ENCODE measurements at regions not wholly inside any gene's neighbourhood (a gene's known extent, or its start where the extent isn't known, plus 50 kb on each side); places are given as distances from the start of the nearest gene placed in this dataset.

DNA sequence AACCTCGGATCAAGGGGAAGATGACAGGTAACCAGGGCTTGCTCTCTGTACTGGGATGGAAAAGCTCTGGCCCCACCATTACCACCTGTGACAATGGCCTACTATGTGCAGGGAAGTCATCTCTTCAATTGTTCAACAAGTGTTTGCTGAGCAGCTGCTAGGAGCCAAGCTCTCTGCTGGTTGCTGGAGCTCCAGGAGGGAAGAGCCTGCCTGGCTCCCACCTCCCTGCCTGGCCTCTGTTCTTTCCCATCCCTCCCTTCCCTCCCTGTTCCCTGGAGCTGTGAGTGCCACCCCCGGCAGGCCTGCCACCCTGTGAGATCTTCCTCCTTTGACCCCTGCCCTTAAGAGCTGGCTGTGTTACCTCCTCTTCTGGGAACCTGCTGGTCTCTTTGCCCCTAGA lies 59.7 kb upstream of the IER5L start:
- no peaks in the 10 kb centered on the region for H3K27me3 ChIP-seq (ENCODE audit: insufficient read depth, low read depth)
- H2AFZ ChIP-seq (ENCODE audit: low read depth), result peak overlapping the region; percentile 4; the same call in 1 of the 2 replicates
- TF ChIP-seq, protein P1, sequence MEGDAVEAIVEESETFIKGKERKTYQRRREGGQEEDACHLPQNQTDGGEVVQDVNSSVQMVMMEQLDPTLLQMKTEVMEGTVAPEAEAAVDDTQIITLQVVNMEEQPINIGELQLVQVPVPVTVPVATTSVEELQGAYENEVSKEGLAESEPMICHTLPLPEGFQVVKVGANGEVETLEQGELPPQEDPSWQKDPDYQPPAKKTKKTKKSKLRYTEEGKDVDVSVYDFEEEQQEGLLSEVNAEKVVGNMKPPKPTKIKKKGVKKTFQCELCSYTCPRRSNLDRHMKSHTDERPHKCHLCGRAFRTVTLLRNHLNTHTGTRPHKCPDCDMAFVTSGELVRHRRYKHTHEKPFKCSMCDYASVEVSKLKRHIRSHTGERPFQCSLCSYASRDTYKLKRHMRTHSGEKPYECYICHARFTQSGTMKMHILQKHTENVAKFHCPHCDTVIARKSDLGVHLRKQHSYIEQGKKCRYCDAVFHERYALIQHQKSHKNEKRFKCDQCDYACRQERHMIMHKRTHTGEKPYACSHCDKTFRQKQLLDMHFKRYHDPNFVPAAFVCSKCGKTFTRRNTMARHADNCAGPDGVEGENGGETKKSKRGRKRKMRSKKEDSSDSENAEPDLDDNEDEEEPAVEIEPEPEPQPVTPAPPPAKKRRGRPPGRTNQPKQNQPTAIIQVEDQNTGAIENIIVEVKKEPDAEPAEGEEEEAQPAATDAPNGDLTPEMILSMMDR (conservative IDR thresholded peaks at IDR 0.05; ENCODE audit: low read depth, low read length), result no peak
- no peak overlapping the region for H3K4me3 ChIP-seq (IDR thresholded peaks at IDR 0.05; ENCODE audit: insufficient read depth, low read depth, low read length)
- no peaks in the 10 kb centered on the region for H3K36me3 ChIP-seq (ENCODE audit: insufficient read depth)
- H3K9ac ChIP-seq, result no peak overlapping the region
- H4K20me1 ChIP-seq (ENCODE audit: insufficient read depth), result no peaks in the 10 kb centered on the region
- peaks cover 11% of the 10 kb centered on the region for H3K4me1 ChIP-seq (ENCODE audit: low read depth, poor library complexity, severe bottlenecking)
- no peak overlapping the region for H3K27ac ChIP-seq
- H3K79me2 ChIP-seq (ENCODE audit: insufficient read depth, low read depth), result no peaks in the 10 kb centered on the region
- no peak overlapping the region for H3K4me2 ChIP-seq

DNA sequence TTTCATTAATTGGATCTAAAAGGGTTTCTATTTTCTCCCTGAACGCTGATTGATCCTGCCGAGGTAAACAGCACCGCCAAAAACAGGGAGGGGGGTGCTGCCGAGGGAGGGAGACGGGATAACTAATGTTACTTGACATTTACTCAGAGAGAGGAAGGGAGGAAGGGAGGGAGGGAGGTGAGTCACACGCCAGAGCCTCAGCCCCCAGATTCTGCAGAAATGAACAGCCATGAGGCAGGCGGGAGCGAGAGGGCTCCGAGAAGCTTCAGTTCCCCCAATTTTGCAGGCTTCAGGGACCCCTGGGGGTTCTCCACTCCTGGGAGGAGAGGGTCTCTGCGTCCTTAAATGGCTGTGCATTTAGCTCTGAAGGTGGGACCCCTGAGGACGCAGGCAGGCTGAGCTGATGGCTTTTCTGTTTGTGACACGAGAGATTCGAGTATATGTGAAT lies 59.1 kb upstream of the IER5L start:
- Histone ChIP-seq H2AFZ (ENCODE audit: low read depth) (no peak overlapping the region), H3K27ac (no peak overlapping the region), H3K4me1 (ENCODE audit: low read depth, poor library complexity, severe bottlenecking) (peaks cover 11% of the 10 kb centered on the region), H4K20me1 (ENCODE audit: insufficient read depth) (no peaks in the 10 kb centered on the region), H3K27me3 (ENCODE audit: insufficient read depth, low read depth) (no peaks in the 10 kb centered on the region), H3K9ac (no peak overlapping the region), H3K36me3 (ENCODE audit: insufficient read depth) (no peaks in the 10 kb centered on the region), H3K4me2 (no peak overlapping the region), H3K79me2 (ENCODE audit: insufficient read depth, low read depth) (no peaks in the 10 kb centered on the region), H3K4me3 (IDR thresholded peaks at IDR 0.05; ENCODE audit: insufficient read depth, low read depth, low read length) (no peak overlapping the region)
- TF ChIP-seq, protein P1 (conservative IDR thresholded peaks at IDR 0.05; ENCODE audit: low read depth, low read length), result no peak

DNA sequence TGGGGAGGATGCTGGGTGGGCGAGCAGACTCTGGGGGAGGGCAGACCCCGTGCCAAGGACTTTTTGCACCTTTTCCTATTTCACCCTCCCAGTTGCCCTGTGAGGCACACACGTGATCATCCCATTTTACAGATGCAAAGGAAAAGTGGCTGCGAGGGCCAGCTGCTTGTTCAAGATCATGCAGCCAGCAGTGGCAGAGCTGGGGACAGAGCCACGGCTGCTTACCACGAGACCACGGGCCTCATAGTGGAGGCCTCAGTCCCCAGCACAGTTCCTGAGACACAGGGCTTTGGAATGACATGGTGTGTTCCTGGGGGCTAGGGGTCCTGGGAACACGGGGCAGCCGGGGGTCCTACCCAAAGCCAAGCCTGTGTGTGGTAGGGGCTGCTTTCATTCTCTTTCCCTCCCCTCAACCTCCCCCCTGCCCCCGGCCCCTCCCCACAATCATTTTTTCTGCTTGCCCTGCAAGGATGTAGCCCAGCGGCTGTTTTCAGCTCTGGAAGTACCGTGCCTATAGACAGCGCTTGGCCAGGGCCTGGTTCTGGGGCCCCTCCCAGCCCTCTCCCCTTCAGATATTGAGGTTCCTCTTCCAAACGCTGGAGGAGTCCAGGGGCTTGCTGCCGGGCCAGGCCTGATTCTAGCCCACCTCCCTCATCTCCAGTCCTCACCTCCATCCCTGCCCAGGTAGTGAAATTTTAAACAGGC lies 58.5 kb upstream of the IER5L start:
- Histone ChIP-seq H3K27me3 (ENCODE audit: insufficient read depth, low read depth) (no peaks in the 10 kb centered on the region), H3K4me2 (no peak overlapping the region), H3K27ac (no peak overlapping the region), H3K36me3 (ENCODE audit: insufficient read depth) (no peaks in the 10 kb centered on the region), H2AFZ (ENCODE audit: low read depth) (no peak overlapping the region), H3K79me2 (ENCODE audit: insufficient read depth, low read depth) (no peaks in the 10 kb centered on the region), H3K4me3 (IDR thresholded peaks at IDR 0.05; ENCODE audit: insufficient read depth, low read depth, low read length) (no peak overlapping the region), H3K9ac (no peak overlapping the region), H3K4me1 (ENCODE audit: low read depth, poor library complexity, severe bottlenecking) (peaks cover 11% of the 10 kb centered on the region), H4K20me1 (ENCODE audit: insufficient read depth) (no peaks in the 10 kb centered on the region)
- TF ChIP-seq, protein P1 (conservative IDR thresholded peaks at IDR 0.05; ENCODE audit: low read depth, low read length), result no peak

DNA sequence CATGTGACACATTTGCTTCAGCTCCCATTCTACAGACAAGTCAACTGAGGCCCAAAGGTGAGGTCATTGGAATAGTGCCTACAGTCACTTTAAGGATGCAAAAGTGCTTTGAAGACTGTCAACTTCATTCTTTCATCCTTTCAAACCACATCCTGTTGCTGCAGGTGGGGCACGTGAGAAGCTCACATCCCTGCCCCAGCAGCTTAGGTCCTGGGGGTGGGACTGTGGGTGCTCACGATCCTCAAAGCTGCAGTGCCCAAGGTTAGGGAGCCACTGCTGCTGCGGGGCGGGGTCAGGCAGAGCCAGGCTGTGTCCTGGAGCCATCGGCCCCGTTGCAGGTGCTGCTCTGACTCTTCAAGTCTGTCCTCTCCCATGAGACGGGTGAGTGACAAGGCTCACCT lies 57.9 kb upstream of the IER5L start:
- H2AFZ ChIP-seq (ENCODE audit: low read depth), result peak overlapping the region; percentile 38
- peak overlapping the region; percentile 51; the same call in 1 of the 2 replicates for H3K4me2 ChIP-seq
- TF ChIP-seq, protein P1 (conservative IDR thresholded peaks at IDR 0.05; ENCODE audit: low read depth, low read length), result no peak
- no peaks in the 10 kb centered on the region for H3K79me2 ChIP-seq (ENCODE audit: insufficient read depth, low read depth)
- no peaks in the 10 kb centered on the region for H3K27me3 ChIP-seq (ENCODE audit: insufficient read depth, low read depth)
- no peak overlapping the region for H3K4me3 ChIP-seq (IDR thresholded peaks at IDR 0.05; ENCODE audit: insufficient read depth, low read depth, low read length)
- H3K36me3 ChIP-seq (ENCODE audit: insufficient read depth), result no peaks in the 10 kb centered on the region
- no peak overlapping the region for H3K9ac ChIP-seq
- H4K20me1 ChIP-seq (ENCODE audit: insufficient read depth), result no peaks in the 10 kb centered on the region
- H3K27ac ChIP-seq, result no peak overlapping the region
- H3K4me1 ChIP-seq (ENCODE audit: low read depth, poor library complexity, severe bottlenecking), result peaks cover 11% of the 10 kb centered on the region
